Activated T-helper 17 cell treated with anti-CD3 and anti-CD28 coated beads, Interleukin-2, amount 50 U/mL, for 72 hours (primary cell): ENCODE measurements at regions not wholly inside any gene's neighbourhood (a gene's known extent, or its start where the extent isn't known, plus 50 kb on each side); places are given as distances from the start of the nearest gene placed in this dataset.
"Not testable (repeated sequence)": the region's sequence is repeated elsewhere in the genome, so short reads cannot be mapped to it uniquely, and the experiment has no call there.

Experiments used
- ATAC-seq: fragments of 150-1000 bp; cut with Tn5 transposase; replicated peaks from 2 replicates; pipeline ENCODE4 v1.10.0; 2021; ENCODE audit warnings: mild to moderate bottlenecking, moderate library complexity
- H3K27ac Mint-ChIP-seq: one replicate; pipeline ENCODE4 v1.8.0; 2022; ENCODE audit warnings: mixed read lengths
- H3K27me3 Mint-ChIP-seq: one replicate; pipeline ENCODE4 v1.8.0; 2022; ENCODE audit warnings: mixed read lengths
- H3K36me3 Mint-ChIP-seq: one replicate; pipeline ENCODE4 v1.8.0; 2022; ENCODE audit warnings: low read depth, mild to moderate bottlenecking, mixed read lengths
- H3K4me1 Mint-ChIP-seq: one replicate; pipeline ENCODE4 v1.8.0; 2022; ENCODE audit warnings: mixed read lengths
- H3K4me3 Mint-ChIP-seq: one replicate; pipeline ENCODE4 v1.8.0; 2022; ENCODE audit warnings: mild to moderate bottlenecking, mixed read lengths
- H3K9me3 Mint-ChIP-seq: one replicate; pipeline ENCODE4 v1.8.0; 2022; ENCODE audit warnings: mixed read lengths

DNA sequence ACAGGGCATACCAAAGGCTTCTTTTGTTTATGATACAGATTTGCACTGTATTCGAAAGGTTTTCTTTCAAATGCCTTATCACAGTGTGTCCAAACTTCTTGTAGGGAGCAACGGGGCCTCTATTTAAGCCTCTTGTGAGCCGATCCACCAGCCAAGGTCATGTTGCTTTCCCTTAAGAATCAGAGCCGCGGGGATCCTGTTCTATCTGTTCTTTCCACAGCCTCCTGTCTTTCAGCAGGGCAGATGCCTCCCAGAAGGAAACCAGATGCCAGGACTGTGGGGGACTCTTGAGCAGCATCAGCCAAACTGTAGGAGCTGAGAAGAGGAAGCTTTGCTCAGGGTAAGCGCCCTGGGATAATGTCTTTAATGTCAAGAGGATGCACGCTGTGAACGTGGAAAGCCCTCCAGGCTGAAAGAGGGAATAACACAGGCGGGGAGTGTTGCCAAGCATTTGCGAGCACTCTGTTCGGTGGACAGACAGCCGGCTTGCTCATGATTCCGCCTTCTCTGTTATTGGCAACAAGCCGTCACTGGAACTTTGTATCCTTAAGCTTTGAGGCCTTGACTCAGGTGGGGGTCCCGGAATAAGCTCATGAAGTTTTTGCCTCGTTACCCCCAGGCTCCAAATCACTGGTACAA is 279.8 kb upstream of the FRG1 start:
- ATAC-seq, result no peak
- Mint-ChIP-seq H3K9me3 (no peaks in the 10 kb centered on the region), H3K4me1 (no peaks in the 10 kb centered on the region), H3K4me3 (no peak overlapping the region), H3K27ac (no peak overlapping the region), H3K27me3 (no peaks in the 10 kb centered on the region), H3K36me3 (no peaks in the 10 kb centered on the region)

DNA sequence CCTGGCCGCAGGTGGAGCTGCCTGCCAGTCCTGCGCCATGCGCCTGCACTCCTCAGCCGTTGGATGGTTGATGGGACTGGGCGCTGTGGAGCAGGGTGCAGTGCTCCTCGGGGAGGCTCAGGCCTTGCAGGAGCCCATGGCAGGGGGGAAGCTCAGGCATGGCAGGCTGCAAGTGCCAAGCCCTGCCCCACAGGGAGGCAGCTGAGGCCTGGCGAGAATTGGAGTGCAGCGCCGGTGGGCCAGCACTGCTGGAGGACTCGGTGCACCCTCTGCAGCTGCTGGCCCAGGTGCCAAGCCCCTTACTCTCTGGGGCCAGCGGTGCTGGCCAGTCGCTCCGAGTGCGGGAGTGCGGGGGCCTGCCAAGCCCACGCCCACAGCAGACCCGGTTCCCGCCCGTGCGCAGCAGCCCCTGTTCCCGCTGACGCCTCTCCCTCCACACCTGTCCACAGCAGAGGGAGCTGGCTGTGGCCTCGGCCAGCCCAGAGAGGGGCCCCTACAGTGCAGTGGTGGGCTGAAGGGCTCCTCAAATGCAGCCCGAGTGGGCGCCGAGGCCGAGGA is 275.9 kb upstream of the FRG1 start:
- no peaks in the 10 kb centered on the region for H3K36me3 Mint-ChIP-seq
- H3K4me3 Mint-ChIP-seq, result no peak overlapping the region
- H3K9me3 Mint-ChIP-seq, result no peaks in the 10 kb centered on the region
- no peak for ATAC-seq
- no peaks in the 10 kb centered on the region for H3K4me1 Mint-ChIP-seq
- no peaks in the 10 kb centered on the region for H3K27me3 Mint-ChIP-seq
- H3K27ac Mint-ChIP-seq, result no peak overlapping the region

- not testable (repeated sequence) for H3K9me3 Mint-ChIP-seq, H3K4me3 Mint-ChIP-seq, H3K36me3 Mint-ChIP-seq, H3K27ac Mint-ChIP-seq, H3K27me3 Mint-ChIP-seq, ATAC-seq, H3K4me1 Mint-ChIP-seq
These were observed 274.9 kb upstream of the FRG1 start for GRCh38 chr4:189665712-189666305.

DNA sequence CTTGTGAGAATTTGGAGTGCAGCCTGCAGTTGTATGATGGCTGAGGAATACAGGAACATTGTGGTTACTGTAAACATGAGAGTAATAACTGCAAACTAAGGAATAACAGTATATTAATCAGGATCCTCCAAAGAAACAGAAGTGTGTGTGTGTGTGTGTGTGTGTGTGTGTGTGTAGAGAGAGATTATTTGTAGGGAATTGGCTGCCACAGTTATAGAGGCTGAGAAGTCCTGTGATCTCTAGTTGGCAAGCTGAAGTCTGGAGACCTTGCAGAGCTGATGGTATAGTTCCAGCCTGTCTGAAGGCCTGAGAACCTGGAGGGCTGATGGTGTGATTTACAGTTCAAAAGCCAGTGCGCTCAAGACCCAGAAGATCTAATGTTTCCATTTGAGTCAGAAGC is 273.3 kb upstream of the FRG1 start:
- not testable (repeated sequence) for H3K27me3 Mint-ChIP-seq, H3K27ac Mint-ChIP-seq, H3K4me3 Mint-ChIP-seq, H3K36me3 Mint-ChIP-seq, H3K9me3 Mint-ChIP-seq, ATAC-seq, H3K4me1 Mint-ChIP-seq

DNA sequence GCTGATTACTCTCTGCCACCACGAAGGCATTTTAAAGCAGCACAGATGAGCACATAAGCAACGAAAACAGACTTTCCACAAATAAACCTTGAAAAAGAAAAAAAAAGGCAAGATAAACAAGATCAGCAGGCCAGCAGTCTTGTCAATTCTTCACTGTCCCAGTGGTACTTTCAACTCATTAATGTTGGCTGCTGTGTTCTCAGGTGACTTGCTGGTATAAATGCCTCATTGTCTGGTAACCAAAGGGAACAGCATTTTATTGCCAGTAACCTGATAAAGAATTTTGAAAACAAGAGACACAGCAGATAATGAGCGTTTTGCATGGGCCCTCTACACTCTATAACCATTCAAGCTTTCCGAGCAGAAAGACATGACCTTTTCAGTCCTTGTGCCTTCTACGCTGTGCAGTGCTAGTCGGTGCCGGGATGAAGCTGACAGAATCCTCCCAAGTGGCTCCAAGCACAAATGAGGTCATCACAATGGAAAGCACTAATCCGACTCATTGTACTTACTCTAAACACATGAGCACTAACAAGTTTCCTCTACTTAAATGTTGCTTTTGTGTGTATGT is 242.9 kb upstream of the FRG1 start:
- not testable (repeated sequence) for H3K4me3 Mint-ChIP-seq, H3K9me3 Mint-ChIP-seq, H3K4me1 Mint-ChIP-seq, ATAC-seq, H3K36me3 Mint-ChIP-seq, H3K27me3 Mint-ChIP-seq, H3K27ac Mint-ChIP-seq

DNA sequence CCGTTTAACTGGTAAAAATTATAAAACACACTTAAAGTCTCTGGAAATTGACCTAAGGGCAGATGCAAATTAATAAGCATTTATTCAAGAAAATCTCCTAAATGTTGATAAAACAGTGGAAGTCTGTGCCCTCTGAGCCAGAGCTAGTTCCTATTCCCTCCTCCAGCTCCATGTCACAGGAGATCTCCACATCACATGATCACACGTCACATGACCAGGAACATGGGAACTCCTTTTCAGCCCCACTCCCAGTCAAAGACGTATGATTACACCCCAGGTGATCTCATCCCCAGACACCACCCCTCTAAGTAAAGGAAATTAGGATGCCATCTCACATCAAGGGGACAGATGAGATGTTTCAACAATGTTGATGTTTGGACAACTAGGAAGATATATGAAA is 237.7 kb upstream of the FRG1 start:
- H3K27me3 Mint-ChIP-seq, ATAC-seq, H3K4me3 Mint-ChIP-seq, H3K36me3 Mint-ChIP-seq, H3K9me3 Mint-ChIP-seq, H3K4me1 Mint-ChIP-seq, H3K27ac Mint-ChIP-seq: not testable (repeated sequence)

- not testable (repeated sequence) for H3K27me3 Mint-ChIP-seq, H3K9me3 Mint-ChIP-seq, H3K4me1 Mint-ChIP-seq, H3K36me3 Mint-ChIP-seq, H3K4me3 Mint-ChIP-seq, ATAC-seq, H3K27ac Mint-ChIP-seq
These were observed 233.9 kb upstream of the FRG1 start for GRCh38 chr4:189706821-189707220.

GRCh38 chr4:189707227-189707626 is 233.4 kb upstream of the FRG1 start:
- H3K9me3 Mint-ChIP-seq, H3K36me3 Mint-ChIP-seq, ATAC-seq, H3K4me1 Mint-ChIP-seq, H3K27ac Mint-ChIP-seq, H3K4me3 Mint-ChIP-seq, H3K27me3 Mint-ChIP-seq: not testable (repeated sequence)

- not testable (repeated sequence) for H3K27ac Mint-ChIP-seq, H3K4me1 Mint-ChIP-seq, ATAC-seq
These were observed 228.7 kb upstream of the FRG1 start for GRCh38 chr4:189711956-189712355.

GRCh38 chr4:189721016-189721993 is 219.4 kb upstream of the FRG1 start:
- H3K36me3 Mint-ChIP-seq, H3K4me3 Mint-ChIP-seq, H3K4me1 Mint-ChIP-seq, H3K27ac Mint-ChIP-seq, H3K9me3 Mint-ChIP-seq, ATAC-seq, H3K27me3 Mint-ChIP-seq: not testable (repeated sequence)

More at GRCh38 chr4:189711956-189712355, 228.7 kb upstream of the FRG1 start:
- H3K27me3 Mint-ChIP-seq, H3K4me3 Mint-ChIP-seq, H3K36me3 Mint-ChIP-seq, H3K9me3 Mint-ChIP-seq: not testable (repeated sequence)

- not testable (repeated sequence) for ATAC-seq, H3K9me3 Mint-ChIP-seq, H3K36me3 Mint-ChIP-seq, H3K4me3 Mint-ChIP-seq, H3K4me1 Mint-ChIP-seq, H3K27me3 Mint-ChIP-seq, H3K27ac Mint-ChIP-seq
These were observed 218.2 kb upstream of the FRG1 start for GRCh38 chr4:189722324-189723003.

- H3K36me3 Mint-ChIP-seq, H3K4me3 Mint-ChIP-seq, H3K27me3 Mint-ChIP-seq, H3K27ac Mint-ChIP-seq, ATAC-seq, H3K4me1 Mint-ChIP-seq, H3K9me3 Mint-ChIP-seq: not testable (repeated sequence)
These were observed 212.6 kb upstream of the FRG1 start for GRCh38 chr4:189727982-189728638.

GRCh38 chr4:189731989-189732388 is 208.7 kb upstream of the FRG1 start:
- not testable (repeated sequence) for H3K4me1 Mint-ChIP-seq, H3K9me3 Mint-ChIP-seq, H3K27me3 Mint-ChIP-seq, H3K27ac Mint-ChIP-seq, H3K4me3 Mint-ChIP-seq, H3K36me3 Mint-ChIP-seq, ATAC-seq

DNA sequence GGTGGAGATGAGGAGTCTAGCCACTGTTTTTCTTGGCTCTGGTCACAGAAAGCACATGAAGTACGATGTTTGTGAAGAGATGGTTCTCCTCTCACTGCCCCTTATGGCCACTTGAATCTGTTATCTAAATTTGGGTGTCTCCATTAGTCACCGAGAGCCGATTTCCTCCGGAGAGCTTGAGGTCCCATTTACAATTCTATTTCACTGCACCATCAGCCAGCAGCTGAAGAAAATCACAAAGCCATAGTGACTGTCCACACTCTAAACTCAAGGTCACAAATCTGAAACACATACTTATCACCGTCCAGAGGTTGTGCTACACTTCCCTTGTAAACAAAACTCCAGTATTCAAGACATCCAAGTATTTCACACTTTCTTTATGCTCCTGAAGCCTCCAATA is 207.2 kb upstream of the FRG1 start:
- H3K27ac Mint-ChIP-seq, H3K36me3 Mint-ChIP-seq, H3K4me3 Mint-ChIP-seq, H3K9me3 Mint-ChIP-seq, H3K4me1 Mint-ChIP-seq, ATAC-seq, H3K27me3 Mint-ChIP-seq: not testable (repeated sequence)
